ENCODE measurements at regions not wholly inside any gene's neighbourhood (a gene's known extent, or its start where the extent isn't known, plus 50 kb on each side); places are given as distances from the start of the nearest gene placed in this dataset.

DNA sequence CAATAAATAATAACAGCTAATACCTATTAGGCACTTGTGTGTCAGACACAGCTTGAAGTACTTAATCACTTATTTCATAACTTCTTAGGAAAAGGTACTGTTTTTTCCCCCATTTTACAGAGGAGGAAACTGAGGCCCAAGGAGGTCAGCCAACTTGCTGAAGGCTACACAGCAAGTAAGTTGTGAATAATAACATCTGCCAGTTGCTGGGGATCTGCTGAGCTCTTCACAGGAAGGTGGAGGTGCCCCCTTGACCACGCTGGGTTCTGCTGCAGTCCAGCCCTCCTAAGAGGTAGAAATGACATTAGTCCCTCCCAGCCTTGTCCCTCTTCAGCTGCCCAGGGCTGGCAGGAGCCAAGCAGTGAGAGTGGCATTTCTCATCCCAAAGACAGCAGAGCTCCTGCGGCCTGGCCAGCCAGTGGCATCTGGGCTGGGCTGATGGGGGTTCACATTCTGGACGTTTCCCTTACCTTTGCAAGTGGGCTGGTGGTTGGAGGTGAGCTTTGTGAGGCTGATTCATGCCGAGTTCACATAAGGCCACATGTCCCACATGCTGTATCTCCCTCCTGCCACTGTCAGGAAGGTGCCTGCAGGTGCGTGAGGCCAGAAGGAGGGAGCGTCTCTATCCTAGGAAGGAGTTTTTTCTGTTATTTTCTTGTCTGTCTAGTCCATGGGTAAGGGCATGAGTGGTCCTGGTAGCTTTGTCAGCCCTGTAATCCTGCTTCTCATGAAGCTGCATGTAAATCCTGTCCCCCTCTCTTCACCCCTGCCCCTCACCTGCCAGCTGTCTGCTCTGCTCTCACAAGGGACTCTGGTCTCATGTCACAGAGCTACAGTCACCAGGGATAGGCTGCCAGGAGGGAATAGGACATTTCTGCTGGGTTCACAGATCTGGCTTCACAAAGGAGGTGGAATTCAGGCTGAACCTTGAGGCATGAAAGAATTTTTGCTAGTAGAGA is 171.7 kb downstream of the MACROH2A1 start:
- ATAC-seq (peak; percentile 10; the same call in 1 of the 3 replicates), FAIRE-seq (no peak), DNase-seq (ENCODE audit: low spot score) (peak; percentile 25)
- Histone ChIP-seq H3K27ac (ENCODE audit: extremely low read length, insufficient read depth, low read length) (no peak overlapping the region), H3K36me3 (replicated peaks in 1 of 2; ENCODE audit: control insufficient read depth in 1 of 2, insufficient read depth in 2 of 2, low read length in 2 of 2) (no peaks in the 10 kb centered on the region), H3K4me2 (ENCODE audit: low read depth, low read length) (no peak overlapping the region), H3K4me3 (replicated peaks in 1 of 3; ENCODE audit: insufficient read depth in 1 of 3, low read depth in 2 of 3, low read length in 3 of 3) (no peak overlapping the region), H3K9me3 (ENCODE audit: low read length) (no peaks in the 10 kb centered on the region), H2AFZ (ENCODE audit: low read length) (no peak overlapping the region), H3K79me2 (ENCODE audit: insufficient read depth, low read length) (no peaks in the 10 kb centered on the region), H3K9ac (ENCODE audit: insufficient read depth, low read depth, low read length) (no peak overlapping the region), H3K27me3 (ENCODE audit: control insufficient read depth in 1 of 2, insufficient read depth in 2 of 2, low read length in 2 of 2) (no peaks in the 10 kb centered on the region), H4K20me1 (ENCODE audit: insufficient read depth, low read length) (no peaks in the 10 kb centered on the region), H3K4me1 (ENCODE audit: insufficient read depth, low read length) (peaks cover 57% of the 10 kb centered on the region)
- in situ Hi-C loops (cut with HindIII; ENCODE audit: extremely low pct_ligation_motif_present, low pct_unique_long_range_greater_than_20kb) (no loop called here), intact Hi-C loops (cut with micrococcal nuclease; ENCODE audit: unreplicated experiment) (no loop called here)
- no TSS peak for BruUV-seq (replicated peaks)
- ChIA-PET POLR2A (interaction anchor here (1.3 kb wide), 1 partner anchor 36 kb away, joined by 3 read pairs; no protein-coding TSS in a partner anchor), CTCF (ENCODE audit: low intra/inter-chr PET ratio, low total read pairs) (no interaction called here)
- WGBS (ENCODE audit: low lambda C conversion rate): 69% methylated on average over 6 of the region's 6 CpGs
- TF ChIP-seq PRMT3 (CRISPR knock-in tag; IDR thresholded peaks at IDR 0.05; ENCODE audit: borderline replicate concordance, low read depth): no peak
- no peak for TF ChIP-seq GATAD2A (CRISPR knock-in tag; IDR thresholded peaks at IDR 0.05)
- TF ChIP-seq ZNF773 (CRISPR knock-in tag; IDR thresholded peaks at IDR 0.05; ENCODE audit: borderline replicate concordance): no peak
- TF ChIP-seq, protein P1, sequence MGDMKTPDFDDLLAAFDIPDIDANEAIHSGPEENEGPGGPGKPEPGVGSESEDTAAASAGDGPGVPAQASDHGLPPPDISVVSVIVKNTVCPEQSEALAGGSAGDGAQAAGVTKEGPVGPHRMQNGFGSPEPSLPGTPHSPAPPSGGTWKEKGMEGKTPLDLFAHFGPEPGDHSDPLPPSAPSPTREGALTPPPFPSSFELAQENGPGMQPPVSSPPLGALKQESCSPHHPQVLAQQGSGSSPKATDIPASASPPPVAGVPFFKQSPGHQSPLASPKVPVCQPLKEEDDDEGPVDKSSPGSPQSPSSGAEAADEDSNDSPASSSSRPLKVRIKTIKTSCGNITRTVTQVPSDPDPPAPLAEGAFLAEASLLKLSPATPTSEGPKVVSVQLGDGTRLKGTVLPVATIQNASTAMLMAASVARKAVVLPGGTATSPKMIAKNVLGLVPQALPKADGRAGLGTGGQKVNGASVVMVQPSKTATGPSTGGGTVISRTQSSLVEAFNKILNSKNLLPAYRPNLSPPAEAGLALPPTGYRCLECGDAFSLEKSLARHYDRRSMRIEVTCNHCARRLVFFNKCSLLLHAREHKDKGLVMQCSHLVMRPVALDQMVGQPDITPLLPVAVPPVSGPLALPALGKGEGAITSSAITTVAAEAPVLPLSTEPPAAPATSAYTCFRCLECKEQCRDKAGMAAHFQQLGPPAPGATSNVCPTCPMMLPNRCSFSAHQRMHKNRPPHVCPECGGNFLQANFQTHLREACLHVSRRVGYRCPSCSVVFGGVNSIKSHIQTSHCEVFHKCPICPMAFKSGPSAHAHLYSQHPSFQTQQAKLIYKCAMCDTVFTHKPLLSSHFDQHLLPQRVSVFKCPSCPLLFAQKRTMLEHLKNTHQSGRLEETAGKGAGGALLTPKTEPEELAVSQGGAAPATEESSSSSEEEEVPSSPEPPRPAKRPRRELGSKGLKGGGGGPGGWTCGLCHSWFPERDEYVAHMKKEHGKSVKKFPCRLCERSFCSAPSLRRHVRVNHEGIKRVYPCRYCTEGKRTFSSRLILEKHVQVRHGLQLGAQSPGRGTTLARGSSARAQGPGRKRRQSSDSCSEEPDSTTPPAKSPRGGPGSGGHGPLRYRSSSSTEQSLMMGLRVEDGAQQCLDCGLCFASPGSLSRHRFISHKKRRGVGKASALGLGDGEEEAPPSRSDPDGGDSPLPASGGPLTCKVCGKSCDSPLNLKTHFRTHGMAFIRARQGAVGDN (CRISPR knock-in tag; IDR thresholded peaks at IDR 0.05): peak; percentile 41; the same call in 1 of the 2 replicates
- TF ChIP-seq MZF1 (CRISPR knock-in tag; IDR thresholded peaks at IDR 0.05; ENCODE audit: borderline replicate concordance): no peak
- no peak for TF ChIP-seq NR2F6 (IDR thresholded peaks at IDR 0.05)
- no peak for TF ChIP-seq NR2F6 (CRISPR knock-in tag; IDR thresholded peaks at IDR 0.05)
- TF ChIP-seq, protein P2, sequence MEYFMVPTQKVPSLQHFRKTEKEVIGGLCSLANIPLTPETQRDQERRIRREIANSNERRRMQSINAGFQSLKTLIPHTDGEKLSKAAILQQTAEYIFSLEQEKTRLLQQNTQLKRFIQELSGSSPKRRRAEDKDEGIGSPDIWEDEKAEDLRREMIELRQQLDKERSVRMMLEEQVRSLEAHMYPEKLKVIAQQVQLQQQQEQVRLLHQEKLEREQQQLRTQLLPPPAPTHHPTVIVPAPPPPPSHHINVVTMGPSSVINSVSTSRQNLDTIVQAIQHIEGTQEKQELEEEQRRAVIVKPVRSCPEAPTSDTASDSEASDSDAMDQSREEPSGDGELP (IDR thresholded peaks at IDR 0.05; ENCODE audit: borderline replicate concordance, low read depth): 0 out of 2 replicates have a peak, but pooled peaks have one; percentile 13
- no peak for TF ChIP-seq ZNF598 (CRISPR knock-in tag; IDR thresholded peaks at IDR 0.05; ENCODE audit: borderline replicate concordance)
- TF ChIP-seq U2AF1 (optimal IDR thresholded peaks at IDR 0.05; ENCODE audit: low read depth, low read length): no peak
- no peak for TF ChIP-seq ISL2 (CRISPR knock-in tag; IDR thresholded peaks at IDR 0.05)
- peak; percentile 28; the same call in 1 of the 2 replicates for TF ChIP-seq TBX2 (CRISPR knock-in tag; IDR thresholded peaks at IDR 0.05; ENCODE audit: borderline replicate concordance)
- TF ChIP-seq ZSCAN25 (CRISPR knock-in tag; IDR thresholded peaks at IDR 0.05): peak; percentile 90
- TF ChIP-seq, protein P3, sequence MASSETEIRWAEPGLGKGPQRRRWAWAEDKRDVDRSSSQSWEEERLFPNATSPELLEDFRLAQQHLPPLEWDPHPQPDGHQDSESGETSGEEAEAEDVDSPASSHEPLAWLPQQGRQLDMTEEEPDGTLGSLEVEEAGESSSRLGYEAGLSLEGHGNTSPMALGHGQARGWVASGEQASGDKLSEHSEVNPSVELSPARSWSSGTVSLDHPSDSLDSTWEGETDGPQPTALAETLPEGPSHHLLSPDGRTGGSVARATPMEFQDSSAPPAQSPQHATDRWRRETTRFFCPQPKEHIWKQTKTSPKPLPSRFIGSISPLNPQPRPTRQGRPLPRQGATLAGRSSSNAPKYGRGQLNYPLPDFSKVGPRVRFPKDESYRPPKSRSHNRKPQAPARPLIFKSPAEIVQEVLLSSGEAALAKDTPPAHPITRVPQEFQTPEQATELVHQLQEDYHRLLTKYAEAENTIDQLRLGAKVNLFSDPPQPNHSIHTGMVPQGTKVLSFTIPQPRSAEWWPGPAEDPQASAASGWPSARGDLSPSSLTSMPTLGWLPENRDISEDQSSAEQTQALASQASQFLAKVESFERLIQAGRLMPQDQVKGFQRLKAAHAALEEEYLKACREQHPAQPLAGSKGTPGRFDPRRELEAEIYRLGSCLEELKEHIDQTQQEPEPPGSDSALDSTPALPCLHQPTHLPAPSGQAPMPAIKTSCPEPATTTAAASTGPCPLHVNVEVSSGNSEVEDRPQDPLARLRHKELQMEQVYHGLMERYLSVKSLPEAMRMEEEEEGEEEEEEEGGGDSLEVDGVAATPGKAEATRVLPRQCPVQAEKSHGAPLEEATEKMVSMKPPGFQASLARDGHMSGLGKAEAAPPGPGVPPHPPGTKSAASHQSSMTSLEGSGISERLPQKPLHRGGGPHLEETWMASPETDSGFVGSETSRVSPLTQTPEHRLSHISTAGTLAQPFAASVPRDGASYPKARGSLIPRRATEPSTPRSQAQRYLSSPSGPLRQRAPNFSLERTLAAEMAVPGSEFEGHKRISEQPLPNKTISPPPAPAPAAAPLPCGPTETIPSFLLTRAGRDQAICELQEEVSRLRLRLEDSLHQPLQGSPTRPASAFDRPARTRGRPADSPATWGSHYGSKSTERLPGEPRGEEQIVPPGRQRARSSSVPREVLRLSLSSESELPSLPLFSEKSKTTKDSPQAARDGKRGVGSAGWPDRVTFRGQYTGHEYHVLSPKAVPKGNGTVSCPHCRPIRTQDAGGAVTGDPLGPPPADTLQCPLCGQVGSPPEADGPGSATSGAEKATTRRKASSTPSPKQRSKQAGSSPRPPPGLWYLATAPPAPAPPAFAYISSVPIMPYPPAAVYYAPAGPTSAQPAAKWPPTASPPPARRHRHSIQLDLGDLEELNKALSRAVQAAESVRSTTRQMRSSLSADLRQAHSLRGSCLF (CRISPR knock-in tag; IDR thresholded peaks at IDR 0.05; ENCODE audit: borderline replicate concordance): no peak

Measured in HepG2 (cell line).